Gastroesophageal sphincter (tissue), 3 donors: ENCODE measurements at regions not wholly inside any gene's neighbourhood (a gene's known extent, or its start where the extent isn't known, plus 50 kb on each side); places are given as distances from the start of the nearest gene placed in this dataset.

Experiments used
- POLR2A ChIP-seq, 2 donors: fragments of 450-650 bp; IDR thresholded peaks; one replicate each; pipeline ENCODE4 v1.6.1; 2017; ENCODE audit warnings: antibody characterized with exemption in 2 of 2, mild to moderate bottlenecking in 2 of 2, moderate library complexity in 1 of 2
- TF ChIP-seq, protein P1 (sequence below), 4 experiments: fragments of 200-600 bp in 2 of 4; fragments of 450-650 bp in 2 of 4; sonication (generic) in 1 of 4; IDR thresholded peaks; one replicate each; pipeline ENCODE4 v1.5.1; 2017 to 2019; ENCODE audit warnings: antibody characterized with exemption in 4 of 4, mild to moderate bottlenecking in 2 of 4, moderate library complexity in 2 of 4

DNA sequence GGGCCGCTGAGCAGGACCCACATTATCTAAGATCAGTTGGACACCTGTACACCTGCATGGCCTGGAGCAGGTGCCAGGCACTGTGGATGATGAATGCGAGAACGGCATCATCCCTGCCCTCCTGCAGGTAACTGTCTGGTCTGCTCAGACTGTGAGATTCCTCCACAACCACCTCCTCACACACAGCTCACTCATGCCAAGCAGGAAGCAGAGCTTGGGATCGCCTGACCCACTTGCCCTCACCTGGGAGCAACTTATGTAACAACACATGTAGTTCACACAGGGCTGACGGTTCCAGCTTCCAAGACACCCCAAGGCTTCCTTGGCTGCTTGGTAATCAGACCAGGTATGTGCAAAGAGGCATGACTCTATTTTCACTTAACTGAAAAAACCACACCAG lies 359.2 kb downstream of the PREX1 start:
- TF ChIP-seq, protein P1, sequence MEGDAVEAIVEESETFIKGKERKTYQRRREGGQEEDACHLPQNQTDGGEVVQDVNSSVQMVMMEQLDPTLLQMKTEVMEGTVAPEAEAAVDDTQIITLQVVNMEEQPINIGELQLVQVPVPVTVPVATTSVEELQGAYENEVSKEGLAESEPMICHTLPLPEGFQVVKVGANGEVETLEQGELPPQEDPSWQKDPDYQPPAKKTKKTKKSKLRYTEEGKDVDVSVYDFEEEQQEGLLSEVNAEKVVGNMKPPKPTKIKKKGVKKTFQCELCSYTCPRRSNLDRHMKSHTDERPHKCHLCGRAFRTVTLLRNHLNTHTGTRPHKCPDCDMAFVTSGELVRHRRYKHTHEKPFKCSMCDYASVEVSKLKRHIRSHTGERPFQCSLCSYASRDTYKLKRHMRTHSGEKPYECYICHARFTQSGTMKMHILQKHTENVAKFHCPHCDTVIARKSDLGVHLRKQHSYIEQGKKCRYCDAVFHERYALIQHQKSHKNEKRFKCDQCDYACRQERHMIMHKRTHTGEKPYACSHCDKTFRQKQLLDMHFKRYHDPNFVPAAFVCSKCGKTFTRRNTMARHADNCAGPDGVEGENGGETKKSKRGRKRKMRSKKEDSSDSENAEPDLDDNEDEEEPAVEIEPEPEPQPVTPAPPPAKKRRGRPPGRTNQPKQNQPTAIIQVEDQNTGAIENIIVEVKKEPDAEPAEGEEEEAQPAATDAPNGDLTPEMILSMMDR (IDR thresholded peaks at IDR 0.05) = no peak
- TF ChIP-seq POLR2A (IDR thresholded peaks at IDR 0.05) = no peak
